H9 (cell line): ENCODE measurements at regions not wholly inside any gene's neighbourhood (a gene's known extent, or its start where the extent isn't known, plus 50 kb on each side); places are given as distances from the start of the nearest gene placed in this dataset.

ENCODE experiments used
- DNase-seq: peaks from one replicate; pipeline ENCODE4 v3.0.0-alpha.2; 2017
- H2AFZ ChIP-seq: one replicate; pipeline ENCODE4 v1.6.1; 2013; ENCODE audit warnings: mild to moderate bottlenecking, low read length, control low read depth, moderate library complexity
- H2AK5ac ChIP-seq: 2 replicates; pipeline ENCODE4 v1.6.1; 2013; ENCODE audit warnings: low read length, control low read depth, mixed read lengths; ENCODE audit not compliant: insufficient read length
- H2BK120ac ChIP-seq: one replicate; pipeline ENCODE4 v1.6.1; 2013; ENCODE audit warnings: low read depth, mild to moderate bottlenecking, low read length, control low read depth, inconsistent platforms; ENCODE audit not compliant: poor library complexity, severe bottlenecking
- H2BK12ac ChIP-seq: 2 replicates; pipeline ENCODE4 v1.6.1; 2013; ENCODE audit warnings: low read length, control low read depth, mixed read lengths, low read depth; ENCODE audit not compliant: insufficient read length
- H2BK15ac ChIP-seq: 2 replicates; pipeline ENCODE4 v1.6.1; 2013; ENCODE audit warnings: low read depth, low read length, control low read depth
- H2BK20ac ChIP-seq: one replicate; pipeline ENCODE4 v1.6.1; 2013; ENCODE audit warnings: low read depth, mild to moderate bottlenecking, low read length, control low read depth, inconsistent platforms; ENCODE audit not compliant: poor library complexity, severe bottlenecking
- H2BK5ac ChIP-seq: 2 replicates; pipeline ENCODE4 v1.6.1; 2013; ENCODE audit warnings: low read length, control low read depth, mixed read lengths; ENCODE audit not compliant: insufficient read length
- H3K14ac ChIP-seq: 2 replicates; pipeline ENCODE4 v1.6.1; 2013; ENCODE audit warnings: low read length, control low read depth; ENCODE audit not compliant: insufficient read depth
- H3K18ac ChIP-seq: 2 replicates; pipeline ENCODE4 v1.6.1; 2013; ENCODE audit warnings: low read depth, mild to moderate bottlenecking, mixed read lengths, low read length, control low read depth; ENCODE audit not compliant: insufficient read length
- H3K23ac ChIP-seq: 2 replicates; pipeline ENCODE4 v1.6.1; 2013; ENCODE audit warnings: low read length, control low read depth, mixed read lengths, low read depth; ENCODE audit not compliant: insufficient read length
- H3K23me2 ChIP-seq: 2 replicates; pipeline ENCODE4 v1.6.1; 2013; ENCODE audit warnings: low read depth, mild to moderate bottlenecking, mixed read lengths, low read length, control low read depth; ENCODE audit not compliant: insufficient read length, poor library complexity, severe bottlenecking
- H3K27ac ChIP-seq: 2 replicates; pipeline ENCODE4 v1.5.1; 2013; ENCODE audit warnings: low read length, control low read depth, mixed read lengths, low read depth; ENCODE audit not compliant: insufficient read length
- H3K27me3 ChIP-seq: 2 replicates; pipeline ENCODE4 v1.6.1; 2013; ENCODE audit warnings: low read length, control low read depth, inconsistent platforms; ENCODE audit not compliant: insufficient read depth
- H3K4ac ChIP-seq: 2 replicates; pipeline ENCODE4 v1.6.1; 2013; ENCODE audit warnings: low read depth, mild to moderate bottlenecking, control low read depth, inconsistent platforms, low read length, moderate library complexity
- H3K4me1 ChIP-seq: 2 replicates; pipeline ENCODE4 v1.6.1; 2013; ENCODE audit warnings: low read length, control low read depth, inconsistent platforms; ENCODE audit not compliant: insufficient read depth
- H3K4me2 ChIP-seq: 2 replicates; pipeline ENCODE4 v1.6.1; 2013; ENCODE audit warnings: low read length, control low read depth, mixed read lengths; ENCODE audit not compliant: insufficient read length, insufficient read depth
- H3K56ac ChIP-seq: 2 replicates; pipeline ENCODE4 v1.6.1; 2013; ENCODE audit warnings: low read depth, mild to moderate bottlenecking, mixed read lengths, low read length, control low read depth; ENCODE audit not compliant: insufficient read length
- H3K79me1 ChIP-seq: 2 replicates; pipeline ENCODE4 v1.6.1; 2013; ENCODE audit warnings: low read depth, mild to moderate bottlenecking, moderate library complexity, low read length, control low read depth, inconsistent platforms; ENCODE audit not compliant: insufficient read depth, poor library complexity, severe bottlenecking
- H3K79me2 ChIP-seq: 2 replicates; pipeline ENCODE4 v1.6.1; 2013; ENCODE audit warnings: low read length, control low read depth, inconsistent platforms; ENCODE audit not compliant: insufficient read depth
- H3K9ac ChIP-seq: 2 replicates; pipeline ENCODE4 v1.6.1; 2013; ENCODE audit warnings: low read length, control low read depth, mixed read lengths; ENCODE audit not compliant: insufficient read length; ENCODE audit errors: extremely low read depth
- H3K9me3 ChIP-seq: one replicate; pipeline ENCODE4 v1.6.1; 2013; ENCODE audit warnings: low read depth, low read length, inconsistent platforms; ENCODE audit not compliant: control insufficient read depth
- H3T11ph ChIP-seq: one replicate; pipeline ENCODE4 v1.6.1; 2013; ENCODE audit warnings: mild to moderate bottlenecking, low read length, control low read depth, inconsistent platforms
- H4K20me1 ChIP-seq: one replicate; pipeline ENCODE4 v1.6.1; 2013; ENCODE audit not compliant: control insufficient read depth, insufficient read length, insufficient read depth
- H4K5ac ChIP-seq: 2 replicates; pipeline ENCODE4 v1.6.1; 2013; ENCODE audit warnings: low read depth, mild to moderate bottlenecking, mixed read lengths, low read length, control low read depth; ENCODE audit not compliant: insufficient read length
- H4K8ac ChIP-seq: replicated peaks from 2 replicates; pipeline ENCODE4 v1.6.1; 2013; ENCODE audit warnings: low read length, control low read depth, mixed read lengths, low read depth; ENCODE audit not compliant: insufficient read length
- H4K91ac ChIP-seq: 2 replicates; pipeline ENCODE4 v1.6.1; 2013; ENCODE audit warnings: low read depth, mild to moderate bottlenecking, moderate library complexity, mixed read lengths, low read length, control low read depth; ENCODE audit not compliant: insufficient read length
- H3K27ac Mint-ChIP-seq, 3 experiments: 2 replicates in 2 of 3; 3 replicates in 1 of 3; pipeline ENCODE4 v1.8.0; 2020 to 2021; ENCODE audit warnings: mixed read lengths in 3 of 3, mild to moderate bottlenecking in 1 of 3, moderate library complexity in 1 of 3
- H3K27me3 Mint-ChIP-seq: 2 replicates; pipeline ENCODE4 v1.8.0; 2021; ENCODE audit warnings: low read depth, mild to moderate bottlenecking, moderate library complexity, mixed read lengths
- H3K36me3 Mint-ChIP-seq, 3 experiments: 2 replicates in 2 of 3; 3 replicates in 1 of 3; pipeline ENCODE4 v1.8.0; 2020 to 2021; ENCODE audit warnings: low read depth in 3 of 3, mixed read lengths in 3 of 3; ENCODE audit not compliant: insufficient read depth in 1 of 3
- H3K4me1 Mint-ChIP-seq, 2 experiments: 2 replicates each; pipeline ENCODE4 v1.8.0; 2020; ENCODE audit warnings: mixed read lengths in 2 of 2
- H3K4me3 Mint-ChIP-seq, 2 experiments: 2 replicates in 1 of 2; 3 replicates in 1 of 2; pipeline ENCODE4 v1.8.0; 2020 to 2021; ENCODE audit warnings: mild to moderate bottlenecking in 2 of 2, mixed read lengths in 2 of 2, moderate library complexity in 1 of 2
- H3K9me3 Mint-ChIP-seq, 2 experiments: 2 replicates in 1 of 2; 3 replicates in 1 of 2; pipeline ENCODE4 v1.8.0; 2020; ENCODE audit warnings: mild to moderate bottlenecking in 2 of 2, mixed read lengths in 2 of 2, moderate library complexity in 1 of 2
- CTCF ChIP-seq: fragments of 200-600 bp; sonication (generic); conservative IDR thresholded peaks from 3 replicates; pipeline ENCODE4 v1.8.0; 2021; ENCODE audit warnings: antibody characterized with exemption, mild to moderate bottlenecking
- WGBS: extraction: QIAGEN DNeasy Blood & Tissue Kit; methylation state at CpG from one replicate; pipeline ENCODE4 v1.1.7; 2013; ENCODE audit warnings: missing lambda C conversion rate, low lambda C conversion rate, mixed read lengths; ENCODE audit not compliant: insufficient read length; ENCODE audit errors: extremely low coverage; 5-methylcytosine and 5-hydroxymethylcytosine counted together

GRCh38 chr10:8410506-8410905, 356.0 kb downstream of the GATA3 start:
- Histone ChIP-seq H3K18ac (no peak overlapping the region), H3T11ph (no peak overlapping the region), H3K9ac (no peak overlapping the region), H2BK5ac (no peak overlapping the region), H3K9me3 (no peaks in the 10 kb centered on the region), H3K4ac (no peak overlapping the region), H3K79me2 (no peaks in the 10 kb centered on the region), H2AFZ (no peak overlapping the region), H4K8ac (no peak overlapping the region), H2BK15ac (no peak overlapping the region), H3K23me2 (no peaks in the 10 kb centered on the region), H3K27me3 (no peaks in the 10 kb centered on the region), H2BK12ac (no peak overlapping the region), H2AK5ac (no peak overlapping the region), H4K5ac (no peak overlapping the region), H2BK120ac (no peak overlapping the region), H3K79me1 (no peaks in the 10 kb centered on the region), H3K23ac (no peak overlapping the region), H3K14ac (no peak overlapping the region), H2BK20ac (no peak overlapping the region), H3K4me2 (no peak overlapping the region), H3K56ac (no peak overlapping the region), H4K20me1 (peaks cover 2% of the 10 kb centered on the region), H3K4me1 (no peaks in the 10 kb centered on the region), H3K27ac (no peak overlapping the region), H4K91ac (no peak overlapping the region)
- no peak for TF ChIP-seq CTCF
- Mint-ChIP-seq H3K4me3 (no peak overlapping the region), H3K27ac (peak overlapping the region in 1 of 3 experiments; percentile 24; a peak in 2 of 7 replicates), H3K27me3 (peaks cover 10% of the 10 kb centered on the region), H3K36me3 (no peaks in the 10 kb centered on the region), H3K9me3 (peaks cover 0 to 4% of the 10 kb centered on the region in 2 experiments; a peak in 1 of 5 replicates), H3K4me1 (peaks cover 22 to 25% of the 10 kb centered on the region in 2 experiments)
- DNase-seq: no peak
- no CpG with 5 or more reads among the region's 3 CpGs for WGBS
